ENCODE measurements at regions not wholly inside any gene's neighbourhood (a gene's known extent, or its start where the extent isn't known, plus 50 kb on each side); places are given as distances from the start of the nearest gene placed in this dataset.

GRCh38 chr2:20553580-20553979, 97.3 kb downstream of the HS1BP3 start:
- TF ChIP-seq CTCF (IDR thresholded peaks at IDR 0.05) (no peak), POLR2AphosphoS5 (IDR thresholded peaks at IDR 0.05) (no peak)
